ENCODE measurements at regions not wholly inside any gene's neighbourhood (a gene's known extent, or its start where the extent isn't known, plus 50 kb on each side); places are given as distances from the start of the nearest gene placed in this dataset.
"Not testable (repeated sequence)": the region's sequence is repeated elsewhere in the genome, so short reads cannot be mapped to it uniquely, and the experiment has no call there.

- DNase-seq = no peak
Observed at GRCh38 chr15:69903470-69904469, 193.9 kb downstream of the TLE3 start.

- DNase-seq = no peak
Observed at GRCh38 chr15:69906256-69907185, 191.2 kb downstream of the TLE3 start.

GRCh38 chr15:69908060-69908459, 189.7 kb downstream of the TLE3 start:
- no peak for DNase-seq

- DNase-seq = no peak
Observed at GRCh38 chr15:69908590-69909420, 188.9 kb downstream of the TLE3 start.

- no peak for DNase-seq
Observed at GRCh38 chr15:69909719-69910444, 187.8 kb downstream of the TLE3 start.

- DNase-seq = no peak
Observed at GRCh38 chr15:69910514-69910913, 187.2 kb downstream of the TLE3 start.

- no peak for DNase-seq
Observed at GRCh38 chr15:69912116-69912515, 185.6 kb downstream of the TLE3 start.

GRCh38 chr15:69914040-69914439, 183.7 kb downstream of the TLE3 start:
- DNase-seq = no peak

GRCh38 chr15:69914960-69915359, 182.8 kb downstream of the TLE3 start:
- DNase-seq = no peak

- no peak for DNase-seq
Observed at GRCh38 chr15:69916169-69916785, 181.4 kb downstream of the TLE3 start.

GRCh38 chr15:69917056-69917455, 180.7 kb downstream of the TLE3 start:
- no peak for DNase-seq

- no peak for DNase-seq
Observed at GRCh38 chr15:69919816-69920215, 177.9 kb downstream of the TLE3 start.

GRCh38 chr15:69920221-69920620, 177.5 kb downstream of the TLE3 start:
- no peak for DNase-seq

- DNase-seq = no peak
Observed at GRCh38 chr15:69921626-69922619, 175.8 kb downstream of the TLE3 start.

GRCh38 chr15:69924531-69924930, 173.2 kb downstream of the TLE3 start:
- DNase-seq = no peak

GRCh38 chr15:69926006-69926405, 171.7 kb downstream of the TLE3 start:
- DNase-seq = no peak

- DNase-seq = no peak
Observed at GRCh38 chr15:69926721-69927120, 171.0 kb downstream of the TLE3 start.

GRCh38 chr15:69928890-69929289, 168.8 kb downstream of the TLE3 start:
- not testable (repeated sequence) for DNase-seq

GRCh38 chr15:69929905-69930630, 167.6 kb downstream of the TLE3 start:
- no peak for DNase-seq

All from effector CD8-positive, alpha-beta T cell (primary cell).